ENCODE measurements at regions not wholly inside any gene's neighbourhood (a gene's known extent, or its start where the extent isn't known, plus 50 kb on each side); places are given as distances from the start of the nearest gene placed in this dataset.
"Not testable (repeated sequence)": the region's sequence is repeated elsewhere in the genome, so short reads cannot be mapped to it uniquely, and the experiment has no call there.

DNA sequence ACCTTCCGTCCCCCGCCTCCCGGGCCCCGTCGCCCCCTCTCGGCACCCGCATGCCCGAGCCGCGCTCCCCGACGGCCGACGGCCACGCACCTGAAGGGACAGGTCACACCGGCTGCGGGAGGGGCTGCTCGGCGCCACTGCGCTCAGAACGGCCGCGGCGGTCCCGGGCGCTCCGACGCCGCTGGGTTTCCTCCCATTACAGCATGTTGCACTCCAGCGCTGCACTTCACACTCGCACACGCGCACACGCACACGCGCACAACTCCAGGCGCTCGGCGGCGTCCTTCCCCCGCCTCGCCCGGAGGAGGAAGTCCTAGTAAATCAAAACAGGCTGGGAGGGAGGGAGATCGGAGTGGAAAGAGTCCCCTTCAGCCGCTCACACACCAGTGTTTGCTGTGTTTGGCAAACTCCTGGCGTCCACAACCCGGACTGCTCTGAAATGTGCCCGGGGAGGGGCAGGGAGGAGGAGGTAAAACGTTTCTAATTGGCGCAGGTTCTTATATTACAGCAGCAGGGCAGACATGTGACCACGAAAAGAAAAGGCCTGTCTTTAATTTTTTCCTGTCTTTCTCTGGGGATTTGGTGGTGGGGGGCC is 76.7 kb upstream of the VGLL4 start:
- H3K27ac Mint-ChIP-seq: peak overlapping the region; percentile 6
- intact Hi-C loops (cut with micrococcal nuclease): loop anchor here (1.0 kb wide), 3 partner anchors 50 to 126 kb away; partner anchors contain the start of gene TAMM41
- DNase-seq (ENCODE audit: low spot score): peak; percentile 24

DNA sequence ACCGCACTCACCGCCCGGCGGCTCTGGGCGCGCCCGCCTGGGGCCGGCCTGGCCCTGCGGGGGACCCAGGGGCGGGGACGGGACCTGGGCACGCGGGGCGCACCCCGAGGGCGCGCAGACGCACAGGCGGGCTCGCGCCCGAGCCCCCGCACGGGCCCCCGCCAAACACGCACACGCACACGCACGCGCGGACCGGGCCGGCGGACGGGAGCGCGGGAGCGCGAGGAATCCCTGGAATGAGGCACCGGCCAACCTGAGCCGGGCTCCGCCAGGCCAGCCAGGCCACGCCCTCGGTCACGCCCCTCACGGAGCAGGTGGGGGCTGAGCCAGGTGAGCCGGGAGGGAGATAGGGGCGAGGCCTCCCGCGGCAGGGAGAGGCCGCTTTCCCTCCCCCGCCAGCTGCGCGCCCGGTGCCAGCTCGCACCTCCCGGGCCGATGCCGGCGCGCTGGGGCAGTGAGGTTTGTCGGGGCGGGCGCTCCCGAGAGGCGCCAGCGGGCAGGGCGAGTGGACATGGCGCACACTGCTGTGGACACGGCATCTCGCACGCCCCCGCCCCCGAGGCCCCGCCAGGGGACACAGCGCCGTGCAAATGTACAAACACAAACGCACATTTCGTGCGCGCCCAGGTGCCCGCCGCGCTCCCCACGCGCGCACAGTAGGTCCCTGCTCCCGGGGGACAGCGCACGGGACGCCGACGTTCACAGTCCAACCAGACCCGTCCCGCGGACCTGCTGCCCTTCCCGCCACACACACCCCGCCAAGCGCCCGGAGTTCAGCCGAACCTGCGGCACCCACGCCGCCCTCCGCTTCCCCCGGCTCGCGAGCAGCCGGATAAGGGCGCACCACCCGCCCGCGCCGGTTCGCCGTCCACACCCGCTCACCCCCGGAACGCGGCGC is 75.9 kb upstream of the VGLL4 start:
- peak; percentile 34 for DNase-seq (ENCODE audit: low spot score)

More for the DNA sequence above, 76.7 kb upstream of the VGLL4 start:
- Mint-ChIP-seq H3K4me3 (peak overlapping the region; percentile 83), H3K4me1 (ENCODE audit: low read depth) (peaks cover 26% of the 10 kb centered on the region), H3K9me3 (no peaks in the 10 kb centered on the region), H3K27me3 (ENCODE audit: insufficient read depth) (peaks cover 32% of the 10 kb centered on the region), H3K36me3 (ENCODE audit: low read depth) (no peaks in the 10 kb centered on the region)

DNA sequence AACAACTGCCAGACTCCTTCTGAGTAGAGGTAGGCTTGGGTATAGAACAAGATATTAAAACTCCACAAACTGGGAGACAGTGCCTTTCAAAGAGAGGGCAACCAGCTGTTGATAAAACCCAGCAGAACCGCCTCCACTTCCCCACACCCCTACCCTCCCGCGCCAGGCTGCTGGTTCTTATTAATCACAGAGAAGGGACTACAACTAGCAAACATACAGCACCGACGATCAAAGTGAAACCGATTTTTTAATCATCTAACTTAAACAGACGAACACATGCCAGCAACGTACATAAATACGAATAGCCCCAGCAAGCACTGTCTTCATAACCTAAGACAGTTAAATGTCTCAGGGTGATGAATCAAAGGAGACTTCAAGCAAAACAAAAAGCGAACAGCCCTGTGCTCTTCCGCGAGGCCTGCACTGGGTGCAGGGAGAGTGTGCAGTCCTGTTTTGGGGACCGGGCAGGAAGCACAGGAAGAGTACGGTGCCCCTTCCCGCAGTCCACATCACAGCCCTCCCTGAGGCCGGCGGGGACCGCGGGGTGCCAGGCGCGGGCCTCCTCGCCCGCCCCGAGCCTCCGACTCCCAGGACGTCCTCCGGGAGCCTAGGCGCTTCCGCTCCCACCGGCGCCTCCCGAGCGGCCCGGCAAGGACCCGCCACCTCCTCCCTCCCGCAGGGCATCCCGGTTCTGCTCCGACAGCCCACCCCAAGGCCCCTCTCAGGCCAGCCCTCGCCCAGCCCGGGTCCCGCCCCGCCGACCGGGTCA is 75.1 kb upstream of the VGLL4 start:
- Mint-ChIP-seq H3K36me3 (ENCODE audit: low read depth) (no peaks in the 10 kb centered on the region), H3K4me3 (peak overlapping the region; percentile 86), H3K27ac (peak overlapping the region; percentile 78), H3K27me3 (ENCODE audit: insufficient read depth) (peaks cover 23% of the 10 kb centered on the region), H3K9me3 (no peaks in the 10 kb centered on the region), H3K4me1 (ENCODE audit: low read depth) (peaks cover 20% of the 10 kb centered on the region)
- peak; percentile 8 for DNase-seq (ENCODE audit: low spot score)
- intact Hi-C loops (cut with micrococcal nuclease): loop anchor here (1.0 to 10.0 kb wide), 5 partner anchors 46 to 344 kb away; partner anchors contain the start of gene VGLL4

More for the DNA sequence above, 75.9 kb upstream of the VGLL4 start:
- intact Hi-C loops (cut with micrococcal nuclease): loop anchor here (1.0 to 10.0 kb wide), 8 partner anchors 46 to 345 kb away; partner anchors contain the start of genes TAMM41 and VGLL4
- H3K4me1 Mint-ChIP-seq (ENCODE audit: low read depth): peaks cover 23% of the 10 kb centered on the region
- no peaks in the 10 kb centered on the region for H3K36me3 Mint-ChIP-seq (ENCODE audit: low read depth)
- H3K27me3 Mint-ChIP-seq (ENCODE audit: insufficient read depth): peaks cover 25% of the 10 kb centered on the region
- H3K27ac Mint-ChIP-seq: no peak overlapping the region
- no peaks in the 10 kb centered on the region for H3K9me3 Mint-ChIP-seq
- peak overlapping the region; percentile 83 for H3K4me3 Mint-ChIP-seq

DNA sequence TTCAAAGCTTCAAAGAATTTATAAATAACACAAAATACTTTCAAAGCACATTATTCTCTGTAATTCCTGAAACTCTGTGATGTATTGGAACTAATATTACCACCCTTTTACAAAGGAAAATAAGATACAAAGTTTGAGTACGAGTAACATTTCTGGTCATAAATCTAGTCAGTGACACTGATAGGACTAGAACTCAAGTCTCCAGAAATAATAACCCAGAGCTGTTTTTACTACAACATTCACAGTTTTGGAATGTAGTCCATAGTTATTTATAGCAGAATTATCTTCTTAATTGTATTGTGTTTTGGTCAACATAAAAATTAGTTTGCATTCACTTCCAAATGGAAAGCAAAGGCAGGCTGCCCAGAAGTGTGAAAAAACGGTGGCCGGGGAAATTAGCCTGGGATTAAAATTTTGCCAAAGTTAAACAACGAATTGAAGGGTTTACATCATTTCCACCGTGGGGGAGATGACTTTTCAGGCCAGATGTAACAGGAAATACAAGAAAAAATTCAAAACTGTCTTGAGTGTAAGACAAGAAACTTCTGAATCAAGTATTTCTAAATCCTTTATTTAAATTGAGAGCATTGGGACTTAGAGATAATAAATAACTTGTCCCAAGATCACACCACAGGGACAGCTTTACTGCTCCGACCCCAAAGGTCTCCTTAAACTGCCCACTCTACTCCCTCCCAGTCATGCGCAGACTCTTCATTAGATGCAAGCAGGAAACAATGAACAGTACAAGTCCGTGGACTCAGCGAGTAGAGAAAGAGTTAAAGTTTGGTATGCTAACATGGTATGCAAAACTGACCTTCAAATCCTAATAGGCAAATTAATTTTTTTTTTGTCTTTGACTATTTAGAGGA is 74.3 kb upstream of the VGLL4 start:
- Mint-ChIP-seq H3K27ac (peak overlapping the region; percentile 78), H3K4me1 (ENCODE audit: low read depth) (peaks cover 20% of the 10 kb centered on the region), H3K27me3 (ENCODE audit: insufficient read depth) (peaks cover 25% of the 10 kb centered on the region), H3K9me3 (no peaks in the 10 kb centered on the region), H3K4me3 (peak overlapping the region; percentile 86), H3K36me3 (ENCODE audit: low read depth) (no peaks in the 10 kb centered on the region)
- DNase-seq (ENCODE audit: low spot score): no peak
- intact Hi-C loops (cut with micrococcal nuclease): loop anchor here (2.0 to 10.0 kb wide), 4 partner anchors 65 to 343 kb away; partner anchors contain the start of gene VGLL4

DNA sequence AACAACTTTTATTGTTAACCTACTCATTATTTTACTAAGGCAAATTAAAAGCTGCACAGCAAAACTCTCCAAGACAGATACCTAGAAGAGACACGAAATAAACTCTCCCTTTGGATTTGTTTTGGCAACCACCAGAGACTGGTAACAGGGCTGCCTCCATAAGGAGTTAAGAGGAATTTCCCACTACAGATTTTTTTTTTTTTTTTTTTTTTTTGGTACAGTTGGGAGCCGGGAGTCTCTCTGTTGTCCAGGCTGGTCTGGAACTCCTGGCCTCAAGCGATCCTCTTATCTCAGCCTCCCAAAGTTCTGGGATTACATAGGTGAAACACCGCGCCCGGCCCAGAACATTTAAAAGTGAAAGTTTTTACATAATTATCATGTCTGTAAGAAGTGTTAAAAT is 73.6 kb upstream of the VGLL4 start:
- H3K27ac Mint-ChIP-seq: no peak overlapping the region
- no peak for DNase-seq (ENCODE audit: low spot score)
- H3K4me3 Mint-ChIP-seq: no peak overlapping the region
- H3K9me3 Mint-ChIP-seq: no peaks in the 10 kb centered on the region
- peaks cover 26% of the 10 kb centered on the region for H3K27me3 Mint-ChIP-seq (ENCODE audit: insufficient read depth)
- peaks cover 20% of the 10 kb centered on the region for H3K4me1 Mint-ChIP-seq (ENCODE audit: low read depth)
- no peaks in the 10 kb centered on the region for H3K36me3 Mint-ChIP-seq (ENCODE audit: low read depth)
- intact Hi-C loops (cut with micrococcal nuclease): loop anchor here (5.0 to 10.0 kb wide), 3 partner anchors 70 to 342 kb away; partner anchors contain the start of gene VGLL4

DNA sequence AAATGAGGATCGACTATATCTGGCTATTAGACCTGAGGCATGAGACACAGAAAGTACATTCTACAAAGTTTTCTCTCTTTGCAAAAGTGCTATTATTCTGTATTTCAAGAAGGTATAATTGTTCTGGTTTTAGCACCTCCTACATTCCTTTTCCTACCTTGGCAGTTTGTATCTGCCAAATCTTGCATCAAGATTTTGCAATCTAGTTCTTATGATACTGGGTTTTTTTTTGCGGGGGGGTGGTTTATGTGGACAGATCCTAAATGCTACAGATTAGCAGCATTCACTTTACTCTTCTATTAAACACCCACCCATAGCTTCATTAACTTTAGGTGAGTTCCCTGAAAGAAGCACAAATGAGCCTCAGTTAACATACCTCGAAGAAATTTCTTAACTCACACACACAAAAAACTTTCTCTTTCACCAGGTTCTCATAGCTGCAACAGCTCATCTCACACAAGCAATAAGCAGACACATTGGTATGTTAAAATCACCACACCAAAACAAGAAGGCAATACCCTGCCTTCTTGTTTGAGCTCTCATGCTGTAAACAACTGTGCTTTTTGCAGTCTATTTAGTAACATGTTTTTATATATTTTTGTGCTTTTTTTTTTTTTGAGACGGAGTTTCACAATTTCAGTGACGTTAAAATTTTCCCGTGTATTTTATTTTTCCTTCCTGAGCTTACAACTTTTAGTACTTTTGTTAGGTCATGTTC is 73.0 kb upstream of the VGLL4 start:
- Mint-ChIP-seq H3K9me3 (peaks cover 3% of the 10 kb centered on the region), H3K4me1 (ENCODE audit: low read depth) (peaks cover 20% of the 10 kb centered on the region), H3K27ac (no peak overlapping the region), H3K36me3 (ENCODE audit: low read depth) (peaks cover 2% of the 10 kb centered on the region), H3K27me3 (ENCODE audit: insufficient read depth) (peaks cover 21% of the 10 kb centered on the region), H3K4me3 (no peak overlapping the region)
- no peak for DNase-seq (ENCODE audit: low spot score)
- intact Hi-C loops (cut with micrococcal nuclease): loop anchor here (5.0 to 10.0 kb wide), 3 partner anchors 71 to 342 kb away; partner anchors contain the start of gene VGLL4

DNA sequence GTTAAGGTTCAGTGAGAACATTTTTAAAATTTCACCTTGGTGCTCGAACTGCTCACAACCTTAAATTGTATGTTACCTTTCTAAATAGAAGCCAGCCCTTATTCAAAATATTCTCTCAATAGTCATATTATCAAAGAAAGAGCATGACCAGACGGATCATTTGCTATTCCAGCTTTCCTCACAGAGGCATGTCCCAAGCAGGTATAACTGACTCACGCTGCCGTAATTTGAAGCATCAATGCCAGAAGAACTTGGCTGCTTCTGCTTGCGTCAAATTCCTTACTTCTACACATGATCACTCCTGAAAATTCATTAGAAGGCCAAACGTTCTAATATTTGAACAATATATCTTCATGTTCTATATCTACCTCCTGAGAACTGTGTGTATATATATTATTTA is 69.5 kb upstream of the VGLL4 start:
- Mint-ChIP-seq H3K27ac (no peak overlapping the region), H3K36me3 (ENCODE audit: low read depth) (peaks cover 2% of the 10 kb centered on the region), H3K27me3 (ENCODE audit: insufficient read depth) (peaks cover 6% of the 10 kb centered on the region), H3K4me1 (ENCODE audit: low read depth) (peaks cover 4% of the 10 kb centered on the region), H3K9me3 (peaks cover 16% of the 10 kb centered on the region), H3K4me3 (no peak overlapping the region)
- DNase-seq (ENCODE audit: low spot score): no peak
- intact Hi-C loops (cut with micrococcal nuclease): loop anchor here (10.0 kb wide), 1 partner anchor 338 kb away; no protein-coding TSS in a partner anchor

DNA sequence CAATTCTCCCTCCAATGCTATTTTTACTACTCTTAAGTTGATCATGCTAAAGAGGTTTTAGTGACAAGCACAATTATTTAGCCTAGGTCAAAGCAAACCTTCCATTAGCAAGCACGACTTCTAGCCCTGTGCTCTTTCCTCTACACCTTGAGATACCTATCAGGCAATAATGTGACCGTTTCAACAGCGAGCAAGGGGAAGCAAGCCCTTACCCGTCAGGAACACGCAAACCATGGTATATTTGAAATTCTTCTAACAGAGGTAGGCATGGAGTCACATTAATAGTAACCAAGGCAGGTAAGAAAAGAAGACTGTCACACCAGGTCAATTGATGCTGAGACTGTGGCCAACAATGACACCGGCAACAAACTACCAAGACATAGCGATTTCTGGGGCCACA is 68.9 kb upstream of the VGLL4 start:
- Mint-ChIP-seq H3K27me3 (ENCODE audit: insufficient read depth) (peaks cover 6% of the 10 kb centered on the region), H3K27ac (no peak overlapping the region), H3K4me3 (no peak overlapping the region), H3K36me3 (ENCODE audit: low read depth) (peaks cover 2% of the 10 kb centered on the region), H3K4me1 (ENCODE audit: low read depth) (no peaks in the 10 kb centered on the region), H3K9me3 (peaks cover 16% of the 10 kb centered on the region)
- no peak for DNase-seq (ENCODE audit: low spot score)
- intact Hi-C loops (cut with micrococcal nuclease): loop anchor here (10.0 kb wide), 1 partner anchor 338 kb away; no protein-coding TSS in a partner anchor

DNA sequence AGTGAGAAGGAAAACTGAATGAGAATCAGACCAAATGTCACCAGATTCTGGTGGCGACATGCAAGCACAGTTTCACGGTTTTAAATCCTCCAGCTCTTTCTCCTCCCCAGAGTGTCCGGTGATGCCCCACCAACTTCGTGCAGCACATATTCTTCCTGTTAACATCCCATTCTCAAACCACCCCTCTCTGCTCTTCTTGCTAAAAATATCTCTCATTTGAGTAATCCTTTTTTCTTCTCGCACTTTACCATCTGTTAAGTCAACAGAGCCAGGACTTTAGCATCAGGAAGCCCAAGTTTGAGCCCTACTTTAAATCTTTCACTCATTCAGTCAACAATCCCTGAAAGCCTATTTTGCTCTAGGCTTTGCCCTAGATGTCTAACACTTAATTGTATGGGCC is 68.2 kb upstream of the VGLL4 start:
- intact Hi-C loops (cut with micrococcal nuclease): loop anchor here (10.0 kb wide), 1 partner anchor 337 kb away; no protein-coding TSS in a partner anchor
- H3K27ac Mint-ChIP-seq: no peak overlapping the region
- peaks cover 6% of the 10 kb centered on the region for H3K27me3 Mint-ChIP-seq (ENCODE audit: insufficient read depth)
- DNase-seq (ENCODE audit: low spot score): no peak
- no peaks in the 10 kb centered on the region for H3K4me1 Mint-ChIP-seq (ENCODE audit: low read depth)
- peaks cover 16% of the 10 kb centered on the region for H3K9me3 Mint-ChIP-seq
- H3K36me3 Mint-ChIP-seq (ENCODE audit: low read depth): peaks cover 2% of the 10 kb centered on the region
- H3K4me3 Mint-ChIP-seq: no peak overlapping the region

DNA sequence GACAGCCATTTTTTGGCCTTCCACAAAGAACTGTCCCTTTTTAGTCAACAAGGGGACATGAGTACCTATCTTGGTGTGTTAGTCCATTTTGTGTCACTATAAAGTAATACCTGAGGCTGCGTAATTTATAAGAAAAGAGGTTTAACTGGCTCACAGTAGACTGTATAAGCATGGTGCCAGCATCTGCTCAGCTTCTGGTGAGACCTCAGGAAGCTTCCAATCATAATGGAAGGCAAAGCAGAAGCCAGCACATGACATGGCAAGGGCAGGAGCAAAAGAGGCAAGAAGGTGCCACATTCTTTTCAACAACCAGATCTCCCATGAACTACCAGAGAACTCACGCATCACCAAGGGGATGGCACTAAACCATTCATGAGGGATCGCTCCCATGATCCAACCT is 66.1 kb upstream of the VGLL4 start:
- intact Hi-C loops (cut with micrococcal nuclease): loop anchor here (10.0 kb wide), 1 partner anchor 335 kb away; no protein-coding TSS in a partner anchor
- DNase-seq (ENCODE audit: low spot score): no peak
- H3K9me3 Mint-ChIP-seq: peaks cover 16% of the 10 kb centered on the region
- H3K27me3 Mint-ChIP-seq (ENCODE audit: insufficient read depth): peaks cover 6% of the 10 kb centered on the region
- H3K4me3 Mint-ChIP-seq: no peak overlapping the region
- H3K36me3 Mint-ChIP-seq (ENCODE audit: low read depth): peaks cover 2% of the 10 kb centered on the region
- H3K4me1 Mint-ChIP-seq (ENCODE audit: low read depth): no peaks in the 10 kb centered on the region
- no peak overlapping the region for H3K27ac Mint-ChIP-seq

DNA sequence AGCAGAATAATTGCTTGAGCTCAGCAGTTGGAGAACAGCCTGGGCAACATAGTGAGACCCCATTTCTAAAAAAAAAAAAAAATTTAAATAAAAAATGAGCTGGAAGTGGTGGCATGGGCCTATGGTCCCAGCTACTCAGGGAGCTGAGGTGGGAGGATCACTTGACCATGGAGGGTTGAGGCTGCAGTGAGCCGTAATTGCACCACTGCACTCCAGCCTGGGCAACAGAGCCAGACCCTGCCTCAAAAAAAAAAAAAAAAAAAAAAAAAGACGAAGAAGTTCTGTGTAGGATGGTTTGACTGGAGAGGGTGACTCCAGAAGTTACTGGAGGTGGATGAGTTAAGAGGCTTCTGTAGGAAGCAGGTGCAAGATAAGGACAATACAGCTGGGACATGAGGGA is 63.4 kb upstream of the VGLL4 start:
- H3K4me1 Mint-ChIP-seq (ENCODE audit: low read depth); H3K27me3 Mint-ChIP-seq (ENCODE audit: insufficient read depth); DNase-seq (ENCODE audit: low spot score); intact Hi-C loops (cut with micrococcal nuclease); H3K36me3 Mint-ChIP-seq (ENCODE audit: low read depth); H3K4me3 Mint-ChIP-seq; H3K27ac Mint-ChIP-seq: not testable (repeated sequence)
- peaks cover 16% of the 10 kb centered on the region for H3K9me3 Mint-ChIP-seq
